GM10248 (cell line): ENCODE measurements at regions not wholly inside any gene's neighbourhood (a gene's known extent, or its start where the extent isn't known, plus 50 kb on each side); places are given as distances from the start of the nearest gene placed in this dataset.
A peak's percentile ranks its signal among the peaks of the same experiment; 100 is the strongest.

ENCODE experiments used
- CTCF ChIA-PET: fragments of 300-600 bp; sonication (Branson Sonifier 250); formaldehyde crosslinking; extraction: SDS; loops from one replicate; lab custom pipeline; 2021; ENCODE audit warnings: antibody characterized with exemption; lab: Yijun Ruan, JAX
- POLR2A ChIA-PET: fragments of 350-650 bp; sonication (Branson Sonifier 250); formaldehyde crosslinking; extraction: SDS; loops from one replicate; lab custom pipeline; 2020; ENCODE audit warnings: antibody characterized with exemption; lab: Yijun Ruan, JAX
- DNase-seq: peaks from one replicate; pipeline ENCODE4 v3.0.0; 2012; ENCODE audit errors: extremely low spot score
- CTCF ChIP-seq: IDR thresholded peaks from 2 replicates; pipeline ENCODE4 v1.5.1; 2012; ENCODE audit warnings: mild to moderate bottlenecking, low read depth; ENCODE audit errors: extremely low read depth, missing control alignments, control extremely low read depth

GRCh38 chr14:22040781-22041125 is 367.1 kb upstream of the OR4E1 start:
- ChIA-PET POLR2A (no interaction called here), CTCF (interaction anchor here (0.5 to 1.8 kb wide), 8 partner anchors 12 to 62 kb away, joined by 3 to 4 read pairs (median 4); no protein-coding TSS in a partner anchor)
- no peak for TF ChIP-seq CTCF
- no peak for DNase-seq

DNA sequence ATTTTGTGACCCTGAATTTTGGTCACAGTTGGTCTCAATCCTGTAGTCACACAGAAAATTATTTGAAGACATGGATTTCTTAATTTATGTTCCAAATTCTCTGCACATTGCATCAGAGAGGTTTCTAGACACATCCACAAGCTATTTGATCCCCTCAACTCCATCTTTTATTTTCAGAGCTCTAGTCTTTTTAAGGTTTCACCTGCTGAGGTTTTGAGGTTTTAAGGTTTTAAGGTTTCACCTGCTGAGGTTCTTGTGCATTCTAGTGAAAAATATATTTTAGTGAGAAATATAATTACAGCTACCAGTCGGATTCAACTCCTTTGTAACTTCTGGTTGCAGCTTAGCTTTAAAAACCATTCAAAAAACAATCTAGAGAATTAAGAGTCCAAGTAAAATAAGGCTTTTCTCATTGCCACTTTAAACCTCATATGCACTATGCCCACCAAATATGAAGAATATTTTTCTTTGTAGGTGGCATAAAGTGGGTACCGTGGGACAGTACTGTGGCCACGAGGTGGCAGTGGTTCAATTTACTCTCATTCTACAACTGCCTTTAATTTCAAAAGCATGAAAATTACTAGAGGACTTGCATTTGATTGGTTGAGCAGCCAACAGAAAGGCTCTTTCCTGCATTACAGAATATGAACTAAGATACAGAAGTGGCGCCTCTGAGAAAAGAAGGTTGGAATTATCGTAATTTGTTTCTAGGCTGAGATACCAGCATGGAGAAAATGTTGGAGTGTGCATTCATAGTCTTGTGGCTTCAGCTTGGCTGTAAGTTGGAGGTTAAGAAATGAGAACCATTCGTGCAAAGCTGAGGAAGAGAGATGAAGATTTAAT is 366.5 kb upstream of the OR4E1 start:
- no peak for DNase-seq
- peak; percentile 45 for TF ChIP-seq CTCF
- ChIA-PET POLR2A (no interaction called here), CTCF (interaction anchor here (0.5 to 1.8 kb wide), 12 partner anchors 9 to 61 kb away, joined by 3 to 5 read pairs (median 4); no protein-coding TSS in a partner anchor)

DNA sequence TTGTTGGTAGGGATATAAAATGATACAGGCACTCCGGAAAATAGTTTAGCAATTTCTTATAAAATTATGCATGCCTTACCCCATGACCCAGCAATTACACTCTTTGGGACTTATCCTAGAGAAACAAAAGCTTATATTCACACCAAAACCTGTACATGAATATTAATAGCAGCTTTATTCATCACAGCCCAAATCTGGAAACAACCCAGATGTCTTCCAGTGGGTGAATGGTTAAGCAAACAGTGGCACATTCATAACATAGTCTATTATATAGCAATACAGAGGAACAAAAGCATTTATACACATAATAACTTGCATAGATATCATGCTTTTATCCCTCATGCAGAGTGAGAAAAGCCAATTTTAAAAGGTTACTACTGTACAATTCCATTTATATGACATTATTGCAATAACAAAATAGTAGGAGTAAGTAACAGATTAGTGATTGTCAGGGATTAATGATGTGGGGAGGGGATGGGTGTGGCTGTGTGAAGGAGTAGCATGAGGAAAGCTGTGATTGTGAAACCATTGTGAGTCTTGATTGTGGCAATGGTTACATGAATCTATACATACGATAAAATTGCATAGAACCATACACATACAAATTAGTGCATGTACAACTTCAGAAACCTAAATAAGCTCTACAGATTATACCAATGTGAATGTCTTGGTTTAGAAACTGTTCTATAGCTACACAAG is 363.1 kb upstream of the OR4E1 start:
- TF ChIP-seq CTCF, result no peak

GRCh38 chr14:22026527-22026926 is 352.9 kb upstream of the OR4E1 start:
- DNase-seq, result no peak
- no peak for TF ChIP-seq CTCF
- ChIA-PET POLR2A (no interaction called here), CTCF (interaction anchor here (0.7 to 1.4 kb wide), 3 partner anchors 10 to 14 kb away, joined by 3 read pairs; no protein-coding TSS in a partner anchor)

More for the DNA sequence above, 363.1 kb upstream of the OR4E1 start:
- CTCF ChIA-PET, result interaction anchor here (1.0 kb wide), 1 partner anchor 22 kb away, joined by 3 read pairs; no protein-coding TSS in a partner anchor
- no peak for DNase-seq
- POLR2A ChIA-PET, result interaction anchor here (0.6 kb wide), 1 partner anchor 22 kb away, joined by 3 read pairs; no protein-coding TSS in a partner anchor

GRCh38 chr14:22025879-22026278 is 352.3 kb upstream of the OR4E1 start:
- TF ChIP-seq CTCF, result no peak
- DNase-seq, result no peak
- CTCF ChIA-PET, result interaction anchor here (1.3 to 1.5 kb wide), 3 partner anchors 11 to 75 kb away, joined by 3 read pairs; no protein-coding TSS in a partner anchor
- POLR2A ChIA-PET, result no interaction called here

GRCh38 chr14:22024137-22024536 is 350.5 kb upstream of the OR4E1 start:
- no peak for TF ChIP-seq CTCF
- DNase-seq, result no peak
- CTCF ChIA-PET, result no interaction called here
- POLR2A ChIA-PET, result no interaction called here
